ENCODE measurements at regions not wholly inside any gene's neighbourhood (a gene's known extent, or its start where the extent isn't known, plus 50 kb on each side); places are given as distances from the start of the nearest gene placed in this dataset.

DNA sequence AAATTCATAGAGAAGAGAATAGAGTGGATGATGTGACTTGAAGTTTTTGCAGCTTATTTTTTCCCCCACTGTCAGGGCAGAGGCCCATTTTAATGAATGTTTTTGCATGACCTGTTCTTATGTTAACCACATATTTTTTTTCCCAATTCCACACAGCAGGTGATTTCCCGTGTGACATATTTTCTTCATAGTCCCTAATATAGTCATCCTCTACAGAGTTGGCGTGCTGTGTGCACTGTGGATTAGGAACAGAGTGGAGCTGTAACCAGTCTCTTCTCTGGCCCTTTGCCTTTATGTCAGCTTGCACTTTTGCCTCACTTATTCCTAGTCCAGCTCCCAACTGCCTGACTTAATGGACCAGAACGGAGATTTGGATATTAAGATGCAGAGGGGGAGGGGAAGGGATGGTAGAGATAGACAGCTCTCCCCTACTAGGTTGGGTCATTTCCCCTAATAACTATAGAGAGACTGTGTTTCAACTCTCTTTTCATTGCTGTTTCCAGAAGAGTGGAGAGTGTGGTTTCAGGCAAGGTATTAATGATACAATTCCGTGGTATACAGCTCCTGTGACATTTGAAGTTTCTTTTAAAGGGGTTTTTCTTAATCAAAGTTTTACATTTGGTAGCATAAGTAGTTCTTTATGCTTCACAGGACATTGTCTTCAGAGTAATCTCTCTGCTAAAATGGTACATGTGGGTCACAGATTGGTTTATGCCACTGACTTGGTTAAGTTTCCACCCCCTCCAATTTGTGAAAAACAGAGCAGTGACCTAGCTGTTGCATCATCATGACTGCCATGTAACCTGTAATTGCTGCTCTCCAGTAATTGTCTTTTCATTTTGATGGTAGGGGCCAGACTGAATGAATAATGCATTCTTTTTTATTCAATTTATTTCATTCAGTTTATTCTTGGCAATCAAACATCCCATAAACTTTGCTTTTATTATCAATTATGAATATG is 161.3 kb downstream of the HAUS1 start:
- DNase-seq (ENCODE audit: low read depth): no peak

GRCh38 chr18:46266473-46266872 is 162.3 kb downstream of the HAUS1 start:
- no peak for DNase-seq (ENCODE audit: low read depth)

DNA sequence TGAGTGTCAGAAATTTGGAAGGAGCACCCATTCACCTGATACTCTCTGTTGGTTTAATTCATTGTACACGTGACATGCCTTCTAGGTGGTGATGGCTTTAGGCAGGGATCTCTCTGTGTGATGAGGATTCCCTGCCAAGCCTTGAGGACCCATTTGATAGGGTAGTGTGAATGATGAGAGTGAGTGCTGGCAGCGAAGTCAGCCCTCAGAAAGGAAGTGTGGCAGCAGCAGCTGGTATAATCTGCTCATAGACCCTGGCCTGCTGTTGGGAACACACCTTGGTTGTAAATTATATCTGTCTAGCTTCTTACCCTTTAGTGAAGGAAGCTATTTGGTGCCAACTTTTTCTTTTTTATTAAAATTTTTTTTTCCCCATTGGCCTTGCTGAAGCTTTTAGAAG is 164.5 kb downstream of the HAUS1 start:
- no peak for DNase-seq (ENCODE audit: low read depth)

DNA sequence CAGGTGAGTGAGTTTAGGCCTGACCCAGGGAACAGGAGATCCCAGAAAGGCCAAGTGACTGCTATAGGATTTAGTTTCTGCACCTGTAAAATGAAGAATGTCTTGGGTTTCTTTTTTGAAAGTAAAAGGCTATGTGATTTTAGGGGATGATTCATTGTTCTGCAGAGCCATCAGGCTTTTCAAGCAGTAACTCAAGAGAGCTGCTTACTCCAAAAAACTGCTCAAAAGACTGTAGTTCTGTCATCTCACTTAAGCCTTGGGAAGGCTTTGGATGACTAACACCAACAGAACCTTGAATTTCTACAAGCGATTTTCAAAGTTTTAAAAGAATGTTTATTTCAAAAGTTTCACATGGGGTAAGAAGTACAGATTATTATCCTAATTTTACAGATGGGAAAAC is 165.1 kb downstream of the HAUS1 start:
- DNase-seq (ENCODE audit: low read depth): no peak

GRCh38 chr18:46271488-46271887 is 167.3 kb downstream of the HAUS1 start:
- DNase-seq (ENCODE audit: low read depth): no peak

- no peak for DNase-seq (ENCODE audit: low read depth)
Observed at GRCh38 chr18:46273861-46274260, 169.7 kb downstream of the HAUS1 start.

- no peak for DNase-seq (ENCODE audit: low read depth)
Observed at GRCh38 chr18:46274266-46274665, 170.1 kb downstream of the HAUS1 start.

DNA sequence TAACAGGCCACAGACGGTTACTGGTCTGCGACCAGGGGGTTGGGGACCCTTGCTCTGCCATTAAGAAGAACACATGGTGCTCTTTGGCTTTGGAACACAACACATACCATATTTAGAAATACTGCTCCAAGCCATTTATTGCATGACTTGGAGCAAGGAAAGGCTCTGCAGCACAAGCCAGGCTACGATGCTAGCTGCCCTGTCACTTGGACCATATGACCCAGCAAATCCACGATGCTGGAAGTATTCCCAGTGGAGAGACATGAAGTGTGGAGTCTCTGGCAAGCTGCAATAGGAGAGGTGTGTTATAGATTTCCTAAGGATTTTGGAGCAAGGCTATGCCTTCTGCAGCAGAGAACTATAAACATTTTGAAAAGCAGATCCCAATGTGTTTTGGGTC is 171.2 kb downstream of the HAUS1 start:
- no peak for DNase-seq (ENCODE audit: low read depth)

DNA sequence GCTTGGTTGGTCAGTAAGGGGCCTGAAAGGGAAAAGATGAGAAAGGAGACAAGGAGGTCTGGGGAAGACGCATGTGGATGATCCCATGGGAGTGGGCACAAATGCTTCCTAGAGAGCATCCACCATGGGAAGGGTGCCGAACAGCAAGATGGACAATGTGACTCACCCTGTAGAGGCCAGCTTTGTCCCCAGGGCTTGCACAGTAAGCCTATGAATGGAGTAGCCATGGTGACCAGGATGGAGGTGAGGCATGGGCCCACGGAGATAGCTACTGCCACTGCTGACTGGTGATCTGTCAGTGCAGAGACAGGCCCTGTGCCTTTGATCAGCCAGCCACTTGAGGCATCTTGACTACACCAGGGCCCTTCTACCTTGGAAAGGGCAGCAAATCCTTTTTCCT is 172.6 kb downstream of the HAUS1 start:
- DNase-seq (ENCODE audit: low read depth): no peak

DNA sequence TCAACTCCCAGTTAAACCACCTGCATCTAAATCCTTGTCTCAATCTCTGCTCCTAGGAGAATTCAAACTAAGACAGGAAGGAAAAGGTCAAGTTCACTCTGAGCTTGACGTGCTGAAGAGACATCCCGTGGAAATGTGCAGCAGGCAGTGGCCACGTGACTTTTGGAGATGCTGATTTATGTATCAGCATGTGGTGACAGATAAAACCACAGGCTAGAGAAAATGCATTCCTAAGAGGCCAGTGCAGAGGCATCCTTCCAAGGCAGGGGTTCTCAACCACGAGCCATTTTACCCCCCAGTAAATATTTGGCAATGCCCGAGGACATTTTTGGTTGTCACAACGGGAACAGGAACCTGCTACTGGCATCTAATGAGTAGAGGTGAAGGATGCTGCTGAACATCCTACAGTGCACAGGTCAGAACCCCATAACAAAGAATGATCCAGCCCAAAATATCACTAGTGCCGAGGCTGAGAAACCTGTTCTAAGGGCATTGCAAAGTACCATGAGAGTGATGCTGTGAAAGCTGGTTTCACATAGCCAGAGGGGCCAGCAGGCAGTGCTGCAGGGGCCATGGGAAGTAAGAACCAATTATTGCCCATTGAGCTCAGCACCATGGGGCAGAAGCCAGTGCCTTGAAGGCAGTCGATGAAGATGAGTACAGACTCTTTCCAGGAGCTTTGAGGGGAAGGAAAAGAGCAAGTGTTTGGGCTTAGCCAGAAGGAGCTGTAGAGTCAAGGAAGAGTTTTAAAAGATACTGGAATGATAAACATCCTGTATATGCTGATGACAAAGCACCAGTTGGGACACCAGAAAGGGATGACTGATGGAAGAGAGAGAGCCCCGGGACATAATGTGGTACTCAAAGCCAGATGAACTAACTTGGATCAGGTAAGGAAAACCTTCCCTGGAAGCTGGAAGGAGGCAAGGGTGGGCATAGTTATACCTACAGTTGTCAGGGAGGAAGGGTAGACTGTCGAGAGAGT is 174.6 kb downstream of the HAUS1 start:
- peak; percentile 41 for DNase-seq (ENCODE audit: low read depth)

DNA sequence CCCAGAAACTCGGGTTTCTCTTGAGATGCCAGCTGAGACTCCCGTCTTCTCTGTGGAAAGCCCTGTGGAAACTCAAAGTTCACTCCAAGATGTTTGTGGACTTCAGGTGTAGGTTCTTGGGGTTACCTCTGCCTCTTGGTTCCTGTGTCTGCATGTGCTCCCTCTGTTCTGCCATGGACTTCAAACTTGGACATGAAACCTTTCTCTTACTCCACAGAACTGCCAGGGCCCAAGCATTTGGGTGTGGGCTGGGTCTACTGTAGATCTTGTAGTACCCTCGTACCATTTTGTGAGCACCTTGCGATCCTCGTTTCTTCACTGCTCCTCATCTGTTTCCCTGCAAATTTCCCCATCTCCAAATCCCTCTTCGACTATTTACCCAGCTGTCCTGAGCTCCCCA is 175.5 kb downstream of the HAUS1 start:
- DNase-seq (ENCODE audit: low read depth): no peak

DNA sequence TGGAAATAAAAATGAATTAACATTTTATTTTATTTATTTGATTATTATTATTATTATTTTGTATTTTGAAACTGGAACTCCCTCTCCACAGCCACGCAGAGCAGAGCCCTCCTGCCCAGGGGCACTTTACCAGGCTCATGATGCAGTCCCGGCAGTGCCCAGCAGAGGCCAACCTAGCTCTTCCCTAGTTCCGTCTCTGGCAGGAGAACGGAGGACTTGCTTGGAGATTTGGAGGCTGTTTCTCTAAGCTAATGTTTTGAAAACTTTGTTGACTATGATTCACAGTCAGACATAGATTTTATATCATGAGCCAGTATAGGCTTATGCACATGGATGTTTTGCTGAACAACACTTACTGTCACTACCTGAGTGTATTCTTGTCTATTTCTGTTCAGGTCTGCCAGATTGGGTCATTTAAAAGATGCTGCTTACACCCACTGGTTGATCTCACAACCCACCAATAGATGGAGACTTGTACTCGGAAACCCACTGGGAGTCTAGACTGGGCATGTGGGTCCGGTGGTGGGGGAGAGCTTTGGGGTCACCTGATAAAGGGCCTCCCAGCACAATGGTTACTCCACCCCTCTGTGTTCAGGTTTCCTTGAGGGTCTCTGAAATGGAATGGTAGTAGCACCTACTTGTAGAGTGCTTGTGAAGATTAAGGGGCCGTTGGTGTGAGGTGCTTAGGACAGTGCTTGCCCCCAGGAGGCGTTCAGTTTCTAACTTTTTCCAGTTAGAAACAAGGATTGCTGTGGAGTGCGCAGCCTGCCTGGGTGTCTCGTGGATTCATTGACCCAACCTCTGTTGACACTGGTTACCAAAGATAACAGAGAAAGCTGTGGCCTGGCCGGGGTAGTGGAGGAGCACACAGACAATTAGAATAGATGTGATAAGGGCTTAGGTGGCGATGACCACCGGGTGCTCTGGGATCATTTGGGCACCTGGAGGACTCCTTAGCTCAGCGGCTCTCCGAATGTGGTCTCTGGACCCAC is 177.3 kb downstream of the HAUS1 start:
- no peak for DNase-seq (ENCODE audit: low read depth)

DNA sequence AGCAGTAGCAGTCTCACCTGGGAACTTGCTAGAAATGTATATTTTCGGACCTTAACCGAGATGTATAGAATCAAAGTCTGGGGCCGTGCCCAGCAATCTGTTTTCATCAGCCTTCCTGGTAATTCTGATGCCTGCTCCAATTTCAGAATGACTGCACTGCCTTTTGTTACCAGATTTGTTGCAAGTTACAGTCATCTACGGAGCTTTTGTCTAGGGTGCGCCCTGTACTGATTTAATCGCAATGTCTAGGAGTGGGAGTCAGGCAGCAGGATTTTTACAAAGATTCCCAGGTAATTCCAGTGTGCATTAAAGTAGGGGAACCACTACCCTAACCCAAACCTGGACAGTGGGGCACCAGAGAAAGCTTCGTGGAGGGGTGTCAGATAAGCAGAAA is 178.0 kb downstream of the HAUS1 start:
- DNase-seq (ENCODE audit: low read depth): no peak

DNA sequence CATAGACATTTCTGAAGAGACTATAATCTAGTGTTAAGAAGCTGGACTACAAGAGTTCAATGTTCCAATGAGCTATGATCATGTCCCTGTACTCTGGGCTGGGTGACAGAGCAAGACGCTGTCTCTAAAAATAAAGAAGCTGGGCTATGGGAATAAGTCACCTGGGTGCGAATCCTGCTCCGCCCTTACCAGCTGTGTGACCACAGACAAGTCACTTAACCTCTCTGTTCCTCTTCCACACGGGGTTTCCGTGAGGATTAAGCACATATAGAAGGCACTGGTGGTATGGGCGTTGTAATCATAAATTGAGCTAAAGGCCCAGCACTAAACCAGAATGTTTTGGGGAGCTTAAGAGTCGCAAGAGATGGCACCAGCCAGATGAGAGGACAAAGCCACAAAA is 178.5 kb downstream of the HAUS1 start:
- DNase-seq (ENCODE audit: low read depth): no peak

- no peak for DNase-seq (ENCODE audit: low read depth)
Observed at GRCh38 chr18:46283268-46283667, 179.1 kb downstream of the HAUS1 start.

DNA sequence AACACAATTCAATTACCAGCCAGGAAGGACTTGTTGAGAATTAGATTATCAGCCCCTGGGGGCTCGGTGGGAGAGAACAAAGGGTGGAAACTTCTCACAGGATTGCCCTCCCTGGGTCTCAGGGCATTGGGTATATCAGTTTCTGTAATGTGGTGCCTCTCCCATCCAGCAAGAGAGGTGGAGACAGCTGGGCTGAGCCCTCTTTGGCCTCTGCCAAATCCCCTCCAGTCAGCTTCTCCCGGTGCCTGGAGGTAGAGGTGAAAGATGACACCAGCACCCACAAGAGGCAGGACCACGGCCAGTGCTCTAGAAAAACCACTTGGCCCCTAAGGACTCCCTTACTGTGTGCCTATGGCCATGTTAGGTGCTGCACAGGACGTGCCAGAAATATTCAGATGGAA is 179.7 kb downstream of the HAUS1 start:
- no peak for DNase-seq (ENCODE audit: low read depth)

DNA sequence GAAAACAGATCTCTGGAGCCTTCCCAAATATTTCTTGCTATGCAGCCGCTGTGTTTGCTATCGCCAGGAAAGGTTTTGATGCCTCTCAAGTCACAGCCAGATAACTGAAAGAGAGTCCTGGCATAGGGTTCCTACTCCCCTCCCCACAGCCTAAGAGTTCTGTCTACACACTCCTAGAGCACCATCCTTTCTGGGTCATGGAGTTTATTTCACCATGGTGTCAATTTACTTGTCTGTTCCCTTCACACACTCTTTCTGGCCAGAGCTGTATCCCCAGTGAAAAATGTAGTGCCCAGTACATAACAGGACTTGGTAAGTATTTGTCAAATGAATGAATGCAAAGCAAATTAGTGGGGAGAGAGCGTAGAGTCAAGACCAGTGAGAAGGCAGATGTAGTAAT is 185.3 kb downstream of the HAUS1 start:
- DNase-seq (ENCODE audit: low read depth): no peak

DNA sequence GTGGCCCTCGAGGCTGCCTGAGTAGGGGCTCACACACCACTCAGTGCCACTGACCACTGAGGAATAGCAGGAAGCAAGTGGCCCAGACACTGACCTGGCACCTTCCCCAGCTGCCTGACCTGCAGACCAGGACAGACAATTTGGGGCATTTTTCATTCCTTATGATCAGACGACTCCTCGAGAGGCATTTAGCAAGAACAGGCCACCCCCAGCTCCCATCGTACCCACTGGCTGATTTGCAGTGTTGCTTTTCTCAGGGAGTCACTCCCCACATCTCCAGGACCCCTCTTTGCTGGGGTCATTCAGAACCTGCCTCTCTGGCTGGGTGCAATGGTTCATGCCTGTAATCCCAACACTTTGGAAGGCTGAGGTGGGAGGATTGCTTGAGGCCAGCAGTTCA is 185.7 kb downstream of the HAUS1 start:
- no peak for DNase-seq (ENCODE audit: low read depth)

DNA sequence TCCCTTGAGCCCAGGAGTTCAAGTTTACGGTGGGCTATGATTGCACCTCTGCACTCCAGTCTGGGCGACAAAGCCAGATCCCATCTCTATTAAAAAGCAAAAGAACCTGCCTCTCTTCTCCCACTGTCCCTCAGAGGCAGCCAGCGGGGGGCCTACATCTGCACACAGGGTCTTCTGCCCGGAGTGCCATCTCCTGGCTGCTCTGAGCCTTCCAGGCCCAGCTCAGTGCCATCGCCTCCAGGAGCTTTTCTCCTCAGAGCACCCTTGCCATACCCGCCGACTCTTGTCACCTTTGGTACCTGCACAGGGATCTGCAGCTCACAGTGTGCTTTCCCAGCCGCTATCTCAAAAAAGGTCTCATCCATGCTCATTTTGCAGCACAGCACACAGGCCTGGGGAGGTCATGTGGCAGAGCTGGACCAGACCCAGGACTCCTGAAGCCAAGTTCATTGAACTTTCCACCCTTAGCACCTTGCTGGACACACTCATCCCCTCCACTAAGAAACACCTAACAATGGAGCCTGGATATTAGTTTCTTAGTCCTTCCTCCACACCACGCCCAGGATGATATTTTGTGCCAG is 186.3 kb downstream of the HAUS1 start:
- no peak for DNase-seq (ENCODE audit: low read depth)

DNA sequence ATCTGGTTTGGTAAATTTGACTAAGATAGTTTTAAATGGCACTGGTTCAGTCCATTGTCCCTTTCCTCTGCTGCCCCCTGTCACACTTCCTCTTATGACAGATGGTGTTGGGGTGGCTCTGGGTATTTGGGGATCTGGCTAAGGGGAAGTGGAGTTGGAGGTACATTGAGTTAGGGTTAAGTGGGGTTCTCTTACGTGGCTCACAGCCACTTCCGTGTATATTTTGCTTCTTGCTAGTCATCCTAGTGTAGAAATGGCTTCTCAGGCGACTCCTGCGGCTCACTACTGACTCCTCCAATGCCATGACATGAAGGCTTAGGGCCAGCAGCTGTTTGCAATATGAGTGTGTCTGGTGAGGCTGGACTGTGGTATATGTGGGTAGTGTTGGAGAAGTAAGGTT is 187.0 kb downstream of the HAUS1 start:
- no peak for DNase-seq (ENCODE audit: low read depth)

DNA sequence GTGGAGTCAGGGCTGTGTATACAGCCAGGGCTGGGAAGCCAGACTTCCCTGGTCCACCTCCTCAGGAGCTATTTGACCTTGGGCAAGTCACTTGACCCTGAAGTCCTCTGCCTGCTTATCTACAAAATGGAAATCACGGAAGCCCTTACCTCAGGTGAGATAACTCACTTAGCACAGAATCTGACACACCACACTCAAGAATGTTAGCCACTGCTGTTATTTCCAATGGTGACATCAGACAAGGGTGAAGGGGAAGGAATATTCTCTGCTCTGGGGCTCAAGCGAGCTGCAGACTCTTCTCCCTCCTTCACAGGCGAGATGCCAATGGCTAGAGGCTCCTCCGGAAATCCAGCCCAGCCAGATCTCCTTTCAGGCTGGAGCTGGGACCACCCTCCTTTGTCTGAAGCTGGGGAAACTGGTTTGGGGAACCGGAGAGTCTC is 189.6 kb downstream of the HAUS1 start:
- DNase-seq (ENCODE audit: low read depth): no peak
